ENCODE measurements at regions not wholly inside any gene's neighbourhood (a gene's known extent, or its start where the extent isn't known, plus 50 kb on each side); places are given as distances from the start of the nearest gene placed in this dataset.

DNA sequence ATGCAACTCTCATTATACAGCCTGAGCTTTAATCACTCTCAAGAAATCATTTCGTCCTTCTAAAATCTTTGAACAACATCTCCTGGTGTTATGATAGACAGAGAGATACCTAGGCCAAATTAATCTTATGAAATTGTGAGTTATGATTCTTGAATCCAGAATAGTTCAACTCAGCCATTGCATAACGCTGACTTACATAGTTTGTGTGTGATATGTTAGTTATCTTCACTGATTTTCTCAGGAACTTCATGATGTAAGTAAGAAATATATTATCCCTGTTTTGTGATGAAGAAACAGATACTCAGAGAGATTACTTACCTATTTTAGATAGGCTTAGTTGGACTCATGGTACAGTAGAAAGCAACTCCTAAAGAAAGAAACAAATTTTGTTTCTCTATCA lies 684.4 kb downstream of the ZEB2 start:
- H3K36me3 ChIP-seq (ENCODE audit: insufficient read depth, low read length) = no peaks in the 10 kb centered on the region
- H3K27ac ChIP-seq (ENCODE audit: low read depth, low read length) = no peak overlapping the region
- H3K4me1 ChIP-seq (ENCODE audit: insufficient read depth, low read length) = peaks cover 18% of the 10 kb centered on the region; the same call in 1 of the 2 replicates
- H3K9me3 ChIP-seq (ENCODE audit: insufficient read depth, low read depth, low read length) = no peaks in the 10 kb centered on the region
- 100% methylated on average over 1 of the region's 2 CpGs for WGBS
- H3K4me3 ChIP-seq (ENCODE audit: low read length) = no peak overlapping the region
- no peak overlapping the region for H3K9ac ChIP-seq (ENCODE audit: low read depth, low read length)
- no peaks in the 10 kb centered on the region for H3K27me3 ChIP-seq (ENCODE audit: insufficient read depth, low read length)

DNA sequence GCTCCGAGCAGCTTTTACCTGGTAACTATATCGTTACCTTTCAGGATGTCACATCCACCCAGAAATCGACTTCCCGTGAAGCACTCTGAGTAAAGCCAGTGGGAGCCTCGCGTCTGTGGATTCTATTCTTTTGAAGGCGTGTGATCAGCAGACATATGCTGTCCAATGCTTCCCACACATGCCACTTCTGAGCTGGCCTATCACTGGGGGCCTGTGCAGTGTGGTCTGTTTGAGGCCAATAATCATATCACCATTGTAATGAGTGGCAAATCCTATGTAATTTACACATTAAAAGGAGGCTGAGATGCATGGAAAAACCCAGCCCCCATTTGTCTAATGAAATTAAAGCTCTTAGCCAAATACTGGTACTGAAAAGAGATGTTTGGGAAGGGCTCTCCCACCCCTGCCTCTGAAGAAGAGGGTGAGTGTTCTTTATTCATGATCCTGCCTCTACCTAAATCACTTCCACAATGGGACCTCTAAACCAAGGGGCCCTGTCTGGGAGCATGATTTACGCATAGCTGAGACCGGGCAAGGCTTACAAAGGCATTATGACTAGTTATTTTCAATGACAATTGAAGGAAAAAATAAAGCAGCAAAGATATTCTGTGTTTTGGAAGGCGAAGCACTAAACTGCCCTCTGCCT lies 686.8 kb downstream of the ZEB2 start:
- Histone ChIP-seq H3K9ac (ENCODE audit: low read depth, low read length) (no peak overlapping the region), H3K27me3 (ENCODE audit: insufficient read depth, low read length) (no peaks in the 10 kb centered on the region), H3K4me3 (ENCODE audit: low read length) (no peak overlapping the region), H3K36me3 (ENCODE audit: insufficient read depth, low read length) (no peaks in the 10 kb centered on the region), H3K4me1 (ENCODE audit: insufficient read depth, low read length) (peaks cover 18% of the 10 kb centered on the region; the same call in 1 of the 2 replicates), H3K27ac (ENCODE audit: low read depth, low read length) (no peak overlapping the region), H3K9me3 (ENCODE audit: insufficient read depth, low read depth, low read length) (no peaks in the 10 kb centered on the region)
- WGBS = 80% methylated on average over 10 of the region's 10 CpGs

DNA sequence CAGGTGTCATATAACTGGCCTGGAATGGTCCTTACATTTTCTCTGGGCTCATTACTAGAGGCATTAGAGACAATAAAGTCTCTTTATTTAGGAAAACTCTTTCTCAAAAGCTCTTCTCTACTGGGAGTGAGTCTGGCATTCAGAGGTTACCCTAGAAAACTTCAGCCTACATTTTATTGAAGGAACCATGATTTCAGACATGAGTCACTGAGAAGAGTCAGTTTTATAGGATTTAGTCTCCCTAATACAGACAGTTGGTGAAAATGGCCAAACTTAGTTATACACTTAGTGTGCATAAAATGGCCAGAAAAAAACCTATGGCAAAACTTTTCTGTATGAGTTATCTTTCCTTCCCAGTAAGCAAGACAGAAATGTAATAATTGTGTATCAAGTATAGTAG lies 689.4 kb downstream of the ZEB2 start:
- H3K9me3 ChIP-seq (ENCODE audit: insufficient read depth, low read depth, low read length) = no peaks in the 10 kb centered on the region
- H3K36me3 ChIP-seq (ENCODE audit: insufficient read depth, low read length) = no peaks in the 10 kb centered on the region
- no peak overlapping the region for H3K9ac ChIP-seq (ENCODE audit: low read depth, low read length)
- no peak overlapping the region for H3K4me3 ChIP-seq (ENCODE audit: low read length)
- H3K4me1 ChIP-seq (ENCODE audit: insufficient read depth, low read length) = peaks cover 24% of the 10 kb centered on the region
- H3K27me3 ChIP-seq (ENCODE audit: insufficient read depth, low read length) = no peaks in the 10 kb centered on the region
- no peak overlapping the region for H3K27ac ChIP-seq (ENCODE audit: low read depth, low read length)

DNA sequence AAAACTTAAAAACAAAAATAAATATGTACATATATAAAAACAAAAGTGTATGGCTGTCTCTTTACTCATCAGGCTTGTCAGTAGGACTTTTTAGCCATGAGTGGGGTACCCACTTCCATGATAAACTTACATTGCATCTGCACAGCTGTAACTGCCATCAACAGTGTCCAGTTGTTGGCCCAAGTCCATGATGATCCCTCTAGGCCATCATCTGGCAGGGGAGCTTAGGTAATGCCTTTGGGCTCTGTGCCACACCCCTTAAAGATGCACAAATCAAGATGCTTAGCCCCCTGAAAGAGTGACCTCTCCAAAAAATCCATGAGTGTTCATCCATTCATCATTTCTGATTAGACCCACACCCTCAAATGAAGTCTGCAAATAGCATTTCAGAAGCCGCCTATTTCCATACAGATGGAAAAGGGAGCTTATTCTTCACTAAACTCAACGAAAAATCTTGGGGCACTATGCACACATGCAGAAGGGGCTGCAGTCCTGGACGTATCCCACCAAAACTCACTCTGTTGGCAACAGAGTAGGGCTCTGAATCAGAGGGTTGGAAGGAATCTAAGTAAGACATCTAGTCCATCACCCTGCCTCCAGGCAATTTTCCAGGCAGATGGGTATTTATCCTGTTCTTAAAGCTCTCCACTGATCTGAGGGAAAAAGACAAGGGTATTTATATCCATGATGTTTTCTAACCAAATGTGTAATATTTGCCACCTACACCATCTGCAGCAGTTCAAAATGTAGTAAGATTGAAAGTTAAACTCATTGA lies 691.0 kb downstream of the ZEB2 start:
- peaks cover 37% of the 10 kb centered on the region for H3K4me1 ChIP-seq (ENCODE audit: insufficient read depth, low read length)
- 95% methylated on average over 3 of the region's 3 CpGs for WGBS
- H3K27me3 ChIP-seq (ENCODE audit: insufficient read depth, low read length) = no peaks in the 10 kb centered on the region
- no peaks in the 10 kb centered on the region for H3K36me3 ChIP-seq (ENCODE audit: insufficient read depth, low read length)
- H3K9me3 ChIP-seq (ENCODE audit: insufficient read depth, low read depth, low read length) = no peaks in the 10 kb centered on the region
- H3K4me3 ChIP-seq (ENCODE audit: low read length) = no peak overlapping the region
- no peak overlapping the region for H3K27ac ChIP-seq (ENCODE audit: low read depth, low read length)
- H3K9ac ChIP-seq (ENCODE audit: low read depth, low read length) = no peak overlapping the region

DNA sequence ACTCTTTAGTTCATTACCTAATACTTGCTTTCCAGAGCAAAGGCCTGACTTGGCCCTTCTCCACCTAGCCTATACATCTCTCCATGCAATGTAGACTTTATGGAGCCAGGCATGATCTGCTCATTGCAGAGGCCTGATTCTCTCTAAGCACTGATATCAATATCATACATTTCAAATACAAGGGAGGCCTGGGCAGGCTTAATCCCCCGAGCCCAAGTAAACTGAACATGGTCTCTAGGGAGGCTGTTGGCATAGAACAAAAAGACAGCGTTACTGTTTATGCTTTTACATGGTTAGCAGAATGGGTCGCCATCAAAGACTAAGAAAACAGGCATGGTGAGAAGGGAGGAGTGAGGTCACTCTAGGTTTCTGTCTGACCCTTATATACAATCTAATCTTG lies 695.1 kb downstream of the ZEB2 start:
- no peak overlapping the region for H3K27ac ChIP-seq (ENCODE audit: low read depth, low read length)
- no peaks in the 10 kb centered on the region for H3K27me3 ChIP-seq (ENCODE audit: insufficient read depth, low read length)
- H3K36me3 ChIP-seq (ENCODE audit: insufficient read depth, low read length) = no peaks in the 10 kb centered on the region
- no peak overlapping the region for H3K9ac ChIP-seq (ENCODE audit: low read depth, low read length)
- no peaks in the 10 kb centered on the region for H3K9me3 ChIP-seq (ENCODE audit: insufficient read depth, low read depth, low read length)
- H3K4me1 ChIP-seq (ENCODE audit: insufficient read depth, low read length) = peaks cover 20% of the 10 kb centered on the region
- WGBS = 56% methylated on average over 3 of the region's 3 CpGs
- H3K4me3 ChIP-seq (ENCODE audit: low read length) = no peak overlapping the region

DNA sequence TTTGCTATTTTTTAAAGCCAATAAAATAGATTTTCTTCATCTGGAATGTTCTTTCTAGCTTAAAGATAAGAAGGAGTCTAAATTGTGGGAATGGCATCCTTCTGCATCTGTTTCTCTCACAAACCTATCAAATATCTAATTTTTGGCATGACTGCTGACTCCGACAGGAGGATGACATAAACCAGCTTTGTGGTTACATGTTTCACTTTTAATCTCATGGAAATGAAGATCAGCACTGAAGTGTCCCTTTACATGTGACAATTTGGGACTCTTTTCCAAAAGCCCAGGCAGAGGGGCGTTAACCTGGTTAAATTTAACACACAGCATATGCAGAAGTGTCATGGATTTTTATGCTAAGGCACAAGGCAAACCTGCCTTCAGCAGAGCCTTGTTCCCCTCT lies 694.7 kb downstream of the ARHGAP15 start:
- Histone ChIP-seq H3K4me3 (ENCODE audit: low read length) (no peak overlapping the region), H3K36me3 (ENCODE audit: insufficient read depth, low read length) (no peaks in the 10 kb centered on the region), H3K27me3 (ENCODE audit: insufficient read depth, low read length) (no peaks in the 10 kb centered on the region), H3K9ac (ENCODE audit: low read depth, low read length) (no peak overlapping the region), H3K27ac (ENCODE audit: low read depth, low read length) (no peak overlapping the region), H3K4me1 (ENCODE audit: insufficient read depth, low read length) (peaks cover 26% of the 10 kb centered on the region), H3K9me3 (ENCODE audit: insufficient read depth, low read depth, low read length) (no peaks in the 10 kb centered on the region)
- WGBS = 92% methylated on average over 2 of the region's 2 CpGs

DNA sequence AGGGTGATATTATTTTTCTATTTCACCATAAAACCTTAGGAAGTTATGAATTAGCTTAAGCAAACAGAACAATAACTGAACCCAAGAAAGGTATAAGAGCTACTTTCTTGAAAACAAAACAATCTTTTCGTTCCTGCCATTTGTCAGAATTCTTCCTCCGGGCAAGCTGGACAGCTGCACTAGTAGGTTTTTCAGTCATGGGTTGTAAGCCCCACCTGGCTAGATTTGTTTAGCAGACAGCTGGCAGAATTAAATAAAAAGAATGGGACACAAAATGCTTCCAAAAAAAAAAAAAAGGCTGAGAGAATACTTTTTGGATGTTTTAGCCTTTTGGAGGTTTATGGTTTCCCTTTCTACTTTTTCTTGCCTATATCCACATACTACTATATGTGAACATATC lies 694.1 kb downstream of the ARHGAP15 start:
- no peaks in the 10 kb centered on the region for H3K27me3 ChIP-seq (ENCODE audit: insufficient read depth, low read length)
- H3K9me3 ChIP-seq (ENCODE audit: insufficient read depth, low read depth, low read length) = no peaks in the 10 kb centered on the region
- H3K4me3 ChIP-seq (ENCODE audit: low read length) = no peak overlapping the region
- peaks cover 26% of the 10 kb centered on the region for H3K4me1 ChIP-seq (ENCODE audit: insufficient read depth, low read length)
- no peak overlapping the region for H3K27ac ChIP-seq (ENCODE audit: low read depth, low read length)
- no peak overlapping the region for H3K9ac ChIP-seq (ENCODE audit: low read depth, low read length)
- 96% methylated on average over 2 of the region's 2 CpGs for WGBS
- H3K36me3 ChIP-seq (ENCODE audit: insufficient read depth, low read length) = no peaks in the 10 kb centered on the region

DNA sequence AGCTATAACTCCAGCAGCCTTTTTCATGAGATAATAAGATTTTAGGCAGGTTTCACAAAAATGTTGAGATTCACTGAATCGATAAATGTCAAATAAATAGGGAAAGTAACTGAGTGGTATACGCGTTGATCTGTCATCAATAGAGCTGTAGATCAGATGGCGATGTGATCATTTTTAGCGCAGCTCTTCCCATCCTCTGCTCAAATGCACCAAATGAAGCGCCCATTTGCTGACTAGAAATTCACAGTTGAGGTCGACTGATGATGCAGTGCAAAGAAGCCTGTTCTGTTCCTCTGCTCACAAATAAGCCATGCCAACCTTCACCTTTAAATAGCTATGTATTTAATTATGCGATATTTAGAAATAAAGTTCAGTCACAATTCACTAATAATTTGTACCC lies 693.5 kb downstream of the ARHGAP15 start:
- Histone ChIP-seq H3K4me1 (ENCODE audit: insufficient read depth, low read length) (peaks cover 26% of the 10 kb centered on the region), H3K9me3 (ENCODE audit: insufficient read depth, low read depth, low read length) (no peaks in the 10 kb centered on the region), H3K27me3 (ENCODE audit: insufficient read depth, low read length) (no peaks in the 10 kb centered on the region), H3K9ac (ENCODE audit: low read depth, low read length) (no peak overlapping the region), H3K36me3 (ENCODE audit: insufficient read depth, low read length) (no peaks in the 10 kb centered on the region), H3K4me3 (ENCODE audit: low read length) (no peak overlapping the region), H3K27ac (ENCODE audit: low read depth, low read length) (no peak overlapping the region)
- 97% methylated on average over 7 of the region's 8 CpGs for WGBS

DNA sequence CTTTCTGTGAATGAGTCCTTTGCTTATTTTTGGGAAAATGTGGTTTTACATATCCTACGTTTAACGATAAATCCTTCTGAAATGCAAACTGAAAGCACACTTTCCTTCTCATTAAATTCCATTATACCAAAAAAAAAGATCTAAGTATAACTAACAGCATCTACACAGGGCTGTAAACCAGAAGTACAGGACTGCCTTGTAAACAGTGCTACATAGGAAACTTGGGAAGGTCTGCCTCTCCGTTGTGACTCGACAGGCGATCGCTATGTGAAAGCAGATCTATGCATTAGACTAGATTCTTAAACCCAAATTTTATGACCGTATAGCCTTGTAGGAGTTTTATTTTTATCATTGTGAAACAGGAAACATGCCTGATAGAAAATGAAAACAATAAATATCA lies 690.5 kb downstream of the ARHGAP15 start:
- 98% methylated on average over 6 of the region's 7 CpGs for WGBS

DNA sequence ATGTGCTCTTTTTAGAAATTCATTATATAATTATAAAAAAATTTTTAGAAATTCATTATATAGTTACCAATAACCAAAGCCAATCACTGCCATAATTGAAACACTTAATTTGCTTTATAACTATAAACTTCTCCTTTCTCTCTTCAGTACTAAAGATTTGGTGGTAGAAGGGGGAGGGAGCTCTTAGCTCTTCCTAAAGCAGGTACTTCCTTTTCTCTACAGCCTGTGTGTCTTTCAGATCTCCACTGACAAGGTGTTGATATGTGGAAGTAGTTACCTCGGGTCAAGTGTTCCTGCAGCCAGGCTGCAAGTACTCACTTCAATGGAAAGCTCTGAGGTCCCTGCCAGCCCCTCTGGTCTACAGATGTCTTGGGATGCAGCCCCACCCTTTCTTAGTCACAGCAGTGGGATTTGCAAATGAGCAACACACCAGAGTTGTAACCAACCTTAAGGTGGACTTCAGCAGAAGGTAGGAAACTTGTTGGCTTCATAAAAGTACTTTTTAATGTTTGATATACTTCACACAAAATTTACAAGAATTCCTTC lies 690.0 kb downstream of the ARHGAP15 start:
- H3K4me1 ChIP-seq (ENCODE audit: insufficient read depth, low read length) = peaks cover 22% of the 10 kb centered on the region; the same call in 1 of the 2 replicates
- H3K9ac ChIP-seq (ENCODE audit: low read depth, low read length) = no peak overlapping the region
- no peaks in the 10 kb centered on the region for H3K9me3 ChIP-seq (ENCODE audit: insufficient read depth, low read depth, low read length)
- no peaks in the 10 kb centered on the region for H3K36me3 ChIP-seq (ENCODE audit: insufficient read depth, low read length)
- 41% methylated on average over 1 of the region's 1 CpG for WGBS
- no peak overlapping the region for H3K4me3 ChIP-seq (ENCODE audit: low read length)
- H3K27me3 ChIP-seq (ENCODE audit: insufficient read depth, low read length) = no peaks in the 10 kb centered on the region
- H3K27ac ChIP-seq (ENCODE audit: low read depth, low read length) = no peak overlapping the region

More for the DNA sequence above, 690.5 kb downstream of the ARHGAP15 start:
- H3K27me3 ChIP-seq (ENCODE audit: insufficient read depth, low read length) = no peaks in the 10 kb centered on the region
- no peak overlapping the region for H3K9ac ChIP-seq (ENCODE audit: low read depth, low read length)
- peaks cover 25% of the 10 kb centered on the region; the same call in 1 of the 2 replicates for H3K4me1 ChIP-seq (ENCODE audit: insufficient read depth, low read length)
- no peaks in the 10 kb centered on the region for H3K36me3 ChIP-seq (ENCODE audit: insufficient read depth, low read length)
- no peak overlapping the region for H3K27ac ChIP-seq (ENCODE audit: low read depth, low read length)
- H3K4me3 ChIP-seq (ENCODE audit: low read length) = no peak overlapping the region
- no peaks in the 10 kb centered on the region for H3K9me3 ChIP-seq (ENCODE audit: insufficient read depth, low read depth, low read length)

Data from HUES64 (cell line).